Stimulated activated CD8-positive, alpha-beta memory T cell treated with anti-CD3 and anti-CD28 coated beads, Interleukin-12 subunit alpha, Interleukin-12 subunit beta, amount 100 ng/mL, for 1 hour (primary cell): ENCODE measurements at regions not wholly inside any gene's neighbourhood (a gene's known extent, or its start where the extent isn't known, plus 50 kb on each side); places are given as distances from the start of the nearest gene placed in this dataset.
"Not testable (repeated sequence)": the region's sequence is repeated elsewhere in the genome, so short reads cannot be mapped to it uniquely, and the experiment has no call there.

ENCODE experiments used
- DNase-seq: peaks from one replicate; pipeline ENCODE4 v3.0.0-alpha.2; 2020; ENCODE audit warnings: low read depth

- DNase-seq, result no peak
Observed at GRCh38 chr1:208465786-208466590, 221.8 kb upstream of the PLXNA2 start.

GRCh38 chr1:208467151-208467780, 223.1 kb upstream of the PLXNA2 start:
- DNase-seq, result no peak

GRCh38 chr1:208475449-208475848, 231.3 kb upstream of the PLXNA2 start:
- DNase-seq, result no peak

- no peak for DNase-seq
Observed at GRCh38 chr1:208475951-208476845, 232.0 kb upstream of the PLXNA2 start.

GRCh38 chr1:208476846-208477170, 232.6 kb upstream of the PLXNA2 start:
- no peak for DNase-seq

- DNase-seq, result no peak
Observed at GRCh38 chr1:208479435-208479834, 235.3 kb upstream of the PLXNA2 start.

- DNase-seq, result no peak
Observed at GRCh38 chr1:208485512-208485911, 241.3 kb upstream of the PLXNA2 start.

- DNase-seq, result no peak
Observed at GRCh38 chr1:208486677-208487076, 242.5 kb upstream of the PLXNA2 start.

- DNase-seq, result not testable (repeated sequence)
Observed at GRCh38 chr1:208488432-208488831, 244.2 kb upstream of the PLXNA2 start.

GRCh38 chr1:208496467-208497371, 252.5 kb upstream of the PLXNA2 start:
- DNase-seq, result no peak

- DNase-seq, result no peak
Observed at GRCh38 chr1:208497866-208498541, 253.8 kb upstream of the PLXNA2 start.

- no peak for DNase-seq
Observed at GRCh38 chr1:208499026-208499425, 254.8 kb upstream of the PLXNA2 start.

- DNase-seq, result no peak
Observed at GRCh38 chr1:208499601-208500000, 255.4 kb upstream of the PLXNA2 start.

GRCh38 chr1:208500375-208500774, 256.2 kb upstream of the PLXNA2 start:
- no peak for DNase-seq

- no peak for DNase-seq
Observed at GRCh38 chr1:208501542-208501941, 257.4 kb upstream of the PLXNA2 start.

- DNase-seq, result no peak
Observed at GRCh38 chr1:208503787-208504186, 259.6 kb upstream of the PLXNA2 start.

GRCh38 chr1:208506812-208507211, 262.6 kb upstream of the PLXNA2 start:
- DNase-seq, result no peak

- no peak for DNase-seq
Observed at GRCh38 chr1:208509072-208509471, 264.9 kb upstream of the PLXNA2 start.

- DNase-seq, result no peak
Observed at GRCh38 chr1:208510192-208510952, 266.2 kb upstream of the PLXNA2 start.

GRCh38 chr1:208511242-208511860, 267.2 kb upstream of the PLXNA2 start:
- no peak for DNase-seq
